IMR-90 (cell line): ENCODE measurements at regions not wholly inside any gene's neighbourhood (a gene's known extent, or its start where the extent isn't known, plus 50 kb on each side); places are given as distances from the start of the nearest gene placed in this dataset.

Source experiments
- ATAC-seq: fragments of 200-7000 bp; cut with Tn5 transposase; 2 replicates; pipeline ENCODE4 v1.9.1; 2020; ENCODE audit warnings: low read depth, mild to moderate bottlenecking, moderate library complexity
- BruUV-seq: library from RNA; stranded (reverse); fragments of 400-500 nt; replicated peaks from 2 replicates; lab custom pipeline; 2021; lab: Mats Ljungman, UMichigan
- CTCF ChIA-PET: fragments of 300-600 bp; formaldehyde crosslinking; extraction: SDS; loops from one replicate; lab custom pipeline; 2021; ENCODE audit warnings: antibody characterized with exemption; lab: Yijun Ruan, JAX
- POLR2A ChIA-PET: fragments of 300-600 bp; sonication (Branson Sonifier 250); formaldehyde crosslinking; loops from one replicate; lab custom pipeline; 2022; ENCODE audit warnings: antibody characterized with exemption; ENCODE audit not compliant: unreplicated experiment; lab: Charles Lee
- DNase-seq: peaks from one replicate; pipeline ENCODE4 v3.0.0; 2013
- H2AFZ ChIP-seq: replicated peaks from 2 replicates; pipeline ENCODE3; 2013; ENCODE audit warnings: low read length, mild to moderate bottlenecking; ENCODE audit not compliant: poor library complexity
- H2AK5ac ChIP-seq: 2 replicates; pipeline ENCODE4 v1.6.1; 2013; ENCODE audit warnings: low read depth, low read length, inconsistent platforms
- H2AK9ac ChIP-seq: replicated peaks from 2 replicates; pipeline ENCODE3; 2013; ENCODE audit warnings: mild to moderate bottlenecking, low read depth, low read length, moderate library complexity; ENCODE audit not compliant: poor library complexity
- H2BK120ac ChIP-seq: 2 replicates; pipeline ENCODE4 v1.6.1; 2013; ENCODE audit warnings: low read depth, low read length, inconsistent platforms
- H2BK15ac ChIP-seq: 3 replicates; pipeline ENCODE4 v1.6.1; 2013; ENCODE audit warnings: low read depth, low read length, inconsistent platforms
- H2BK20ac ChIP-seq: 2 replicates; pipeline ENCODE4 v1.6.1; 2013; ENCODE audit warnings: low read depth, mild to moderate bottlenecking, inconsistent platforms, low read length, moderate library complexity
- H2BK5ac ChIP-seq: 2 replicates; pipeline ENCODE4 v1.6.1; 2013; ENCODE audit warnings: mild to moderate bottlenecking, low read depth, low read length, inconsistent platforms; ENCODE audit not compliant: poor library complexity, severe bottlenecking
- H3K14ac ChIP-seq: replicated peaks from 2 replicates; pipeline ENCODE4 v1.6.1; 2013; ENCODE audit warnings: low read depth, low read length, inconsistent platforms
- H3K18ac ChIP-seq: 2 replicates; pipeline ENCODE4 v1.6.1; 2013; ENCODE audit warnings: low read depth, low read length, control low read depth
- H3K23ac ChIP-seq: 2 replicates; pipeline ENCODE4 v1.6.1; 2013; ENCODE audit warnings: low read depth, low read length, inconsistent platforms
- H3K27ac ChIP-seq: 2 replicates; pipeline ENCODE4 v1.5.1; 2013; ENCODE audit warnings: mild to moderate bottlenecking, control low read depth, low read length; ENCODE audit not compliant: insufficient read depth
- H3K27me3 ChIP-seq: 2 replicates; pipeline ENCODE4 v1.6.1; 2013; ENCODE audit warnings: low read length; ENCODE audit not compliant: control insufficient read depth, insufficient read depth
- H3K36me3 ChIP-seq: 2 replicates; pipeline ENCODE4 v1.6.1; 2013; ENCODE audit warnings: low read length, mixed read lengths; ENCODE audit not compliant: control insufficient read depth, insufficient read depth
- H3K4ac ChIP-seq: 2 replicates; pipeline ENCODE4 v1.6.1; 2013; ENCODE audit warnings: low read depth, low read length, inconsistent platforms
- H3K4me1 ChIP-seq: 2 replicates; pipeline ENCODE4 v1.6.1; 2013; ENCODE audit warnings: low read length, mixed read lengths; ENCODE audit not compliant: control insufficient read depth, insufficient read depth
- H3K4me2 ChIP-seq: 2 replicates; pipeline ENCODE4 v1.6.1; 2013; ENCODE audit warnings: low read depth, mild to moderate bottlenecking, control low read depth, low read length, moderate library complexity
- H3K4me3 ChIP-seq: 2 replicates; pipeline ENCODE4 v1.5.1; 2013; ENCODE audit warnings: low read depth, mild to moderate bottlenecking, control low read depth, low read length, moderate library complexity; ENCODE audit not compliant: insufficient read depth
- H3K56ac ChIP-seq: 2 replicates; pipeline ENCODE4 v1.6.1; 2013; ENCODE audit warnings: low read length, inconsistent platforms; ENCODE audit not compliant: insufficient read depth; ENCODE audit errors: extremely low read depth
- H3K79me1 ChIP-seq, 2 experiments: 2 replicates each; pipeline ENCODE4 v1.6.1; 2013; ENCODE audit warnings: low read length in 2 of 2, inconsistent platforms in 1 of 2, low read depth in 1 of 2
- H3K9ac ChIP-seq: 2 replicates; pipeline ENCODE4 v1.6.1; 2013; ENCODE audit warnings: low read depth, low read length, control low read depth
- H3K9me1 ChIP-seq: 2 replicates; pipeline ENCODE4 v1.6.1; 2013; ENCODE audit warnings: low read length, inconsistent platforms; ENCODE audit not compliant: insufficient read depth
- H3K9me3 ChIP-seq: 2 replicates; pipeline ENCODE4 v1.6.1; 2013; ENCODE audit warnings: low read length; ENCODE audit not compliant: control insufficient read depth, insufficient read depth
- H4K20me1 ChIP-seq: 2 replicates; pipeline ENCODE4 v1.6.1; 2013; ENCODE audit warnings: low read length, inconsistent platforms; ENCODE audit not compliant: insufficient read depth
- H4K5ac ChIP-seq: 2 replicates; pipeline ENCODE4 v1.6.1; 2013; ENCODE audit warnings: mild to moderate bottlenecking, low read depth, low read length, control low read depth
- H4K8ac ChIP-seq, 2 experiments: 2 replicates each; pipeline ENCODE4 v1.6.1; 2013; ENCODE audit warnings: low read depth in 2 of 2, low read length in 2 of 2, control low read depth in 1 of 2, inconsistent platforms in 1 of 2
- H4K91ac ChIP-seq: 2 replicates; pipeline ENCODE4 v1.6.1; 2013; ENCODE audit warnings: low read depth, low read length, inconsistent platforms; ENCODE audit not compliant: insufficient read depth
- BHLHE40 ChIP-seq: fragments of 150-350 bp; IDR thresholded peaks from 2 replicates; pipeline ENCODE4 v1.6.1; 2016; ENCODE audit warnings: mild to moderate bottlenecking, low read depth, low read length
- FOS ChIP-seq: fragments of 150-350 bp; IDR thresholded peaks from 2 replicates; pipeline ENCODE4 v1.6.1; 2016; ENCODE audit warnings: low read depth, low read length
- MXI1 ChIP-seq: IDR thresholded peaks from 2 replicates; pipeline ENCODE4 v1.6.1; 2012; ENCODE audit warnings: low read depth, mild to moderate bottlenecking, low read length, moderate library complexity, borderline replicate concordance
- RFX5 ChIP-seq: IDR thresholded peaks from 2 replicates; pipeline ENCODE4 v1.8.0; 2012; ENCODE audit warnings: low read depth, mild to moderate bottlenecking, low read length, moderate library complexity
- SMC3 ChIP-seq: fragments of 150-350 bp; IDR thresholded peaks from 2 replicates; pipeline ENCODE4 v1.6.1; 2016; ENCODE audit warnings: low read depth, mild to moderate bottlenecking, antibody characterized with exemption, low read length, moderate library complexity
- WGBS, 2 experiments: methylation state at CpG; one replicate each; pipeline versions ENCODE4 v1.1.5 to v1.1.7; 2013; ENCODE audit warnings: missing lambda C conversion rate in 2 of 2; ENCODE audit not compliant: insufficient read length in 1 of 2; ENCODE audit errors: extremely low coverage in 2 of 2; 5-methylcytosine and 5-hydroxymethylcytosine counted together
- dilution Hi-C: fragments of 300-500 bp; cut with HindIII; formaldehyde crosslinking; loops from one replicate; pipeline ENCODE4 v1.14.3; 2018; ENCODE audit warnings: low sequenced_read_pairs; ENCODE audit not compliant: unreplicated experiment
- in situ Hi-C: fragments of 300-500 bp; cut with MboI; formaldehyde crosslinking; loops from 3 replicates; pipeline ENCODE4 v1.14.3; 2019; ENCODE audit warnings: low sequenced_read_pairs, inconsistent platforms, mixed read lengths
- intact Hi-C: fragments of 100-400 bp; cut with micrococcal nuclease; formaldehyde crosslinking; loops from 2 replicates; pipeline ENCODE4 v1.10.0; 2022

GRCh38 chr6:139530561-139530960, 156.1 kb upstream of the CITED2 start:
- Histone ChIP-seq H4K20me1 (no peaks in the 10 kb centered on the region), H3K9me3 (no peaks in the 10 kb centered on the region), H3K4me3 (no peak overlapping the region), H3K4me2 (no peak overlapping the region; the same call in 1 of the 2 replicates), H2AK5ac (no peak overlapping the region), H3K36me3 (no peaks in the 10 kb centered on the region), H3K27me3 (no peaks in the 10 kb centered on the region), H3K18ac (no peak overlapping the region), H4K91ac (no peak overlapping the region), H2BK120ac (no peak overlapping the region; the same call in 1 of the 2 replicates), H3K4ac (no peak overlapping the region), H2BK20ac (no peak overlapping the region), H4K8ac (no peak overlapping the region), H3K23ac (no peak overlapping the region), H4K5ac (no peak overlapping the region), H3K9ac (no peak overlapping the region), H2BK5ac (peak overlapping the region; percentile 6), H3K79me1 (no peaks in the 10 kb centered on the region), H3K14ac (no peak overlapping the region), H2AFZ (no peak overlapping the region), H3K9me1 (peaks cover 13% of the 10 kb centered on the region; the same call in 1 of the 2 replicates), H3K4me1 (peaks cover 14% of the 10 kb centered on the region), H3K56ac (no peak overlapping the region), H3K27ac (no peak overlapping the region), H2AK9ac (no peak overlapping the region), H2BK15ac (no peak overlapping the region)
- ATAC-seq = no peak
- TF ChIP-seq MXI1 (no peak), RFX5 (no peak), SMC3 (no peak), BHLHE40 (no peak), FOS (no peak)
- CTCF ChIA-PET = no interaction called here
- in situ Hi-C loops = no loop called here
- 86% methylated on average over 1 of the region's 7 CpGs; no CpG with 5 or more reads in 1 of the 2 experiments for WGBS, 2 experiments
- BruUV-seq = no TSS peak
- intact Hi-C loops = loop anchor here (5.0 to 10.0 kb wide), 2 partner anchors 47 to 524 kb away; no protein-coding TSS in a partner anchor
- POLR2A ChIA-PET = no interaction called here
- dilution Hi-C loops = no loop called here
- no peak for DNase-seq
